Fibroblast of skin of left biceps (primary cell): ENCODE measurements at regions not wholly inside any gene's neighbourhood (a gene's known extent, or its start where the extent isn't known, plus 50 kb on each side); places are given as distances from the start of the nearest gene placed in this dataset.
"Not testable (repeated sequence)": the region's sequence is repeated elsewhere in the genome, so short reads cannot be mapped to it uniquely, and the experiment has no call there.

Source experiments
- DNase-seq, 2 experiments: peaks; one replicate each; pipeline ENCODE4 v3.0.0-alpha.2; 2013; ENCODE audit warnings: low read depth in 2 of 2

DNA sequence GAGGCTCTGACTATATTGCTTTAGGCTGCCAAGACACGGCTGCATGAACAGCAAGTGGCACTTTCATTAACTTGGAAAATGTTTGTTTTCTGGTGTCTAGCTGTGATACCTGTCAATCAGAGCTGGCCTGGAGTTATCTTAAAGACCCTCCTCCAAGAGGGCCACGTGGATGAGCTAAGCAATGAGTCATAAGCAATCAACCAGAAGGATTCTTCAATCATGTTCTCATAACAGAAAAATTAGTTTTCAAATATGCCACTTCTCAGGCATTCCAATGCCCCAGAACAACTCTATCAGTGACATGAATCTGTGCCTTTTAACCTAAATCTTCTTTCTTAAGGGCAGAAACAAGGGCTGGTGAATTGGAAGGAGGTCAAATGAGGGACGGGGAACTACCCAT lies 283.0 kb downstream of the HTR1B start:
- DNase-seq: no peak

DNA sequence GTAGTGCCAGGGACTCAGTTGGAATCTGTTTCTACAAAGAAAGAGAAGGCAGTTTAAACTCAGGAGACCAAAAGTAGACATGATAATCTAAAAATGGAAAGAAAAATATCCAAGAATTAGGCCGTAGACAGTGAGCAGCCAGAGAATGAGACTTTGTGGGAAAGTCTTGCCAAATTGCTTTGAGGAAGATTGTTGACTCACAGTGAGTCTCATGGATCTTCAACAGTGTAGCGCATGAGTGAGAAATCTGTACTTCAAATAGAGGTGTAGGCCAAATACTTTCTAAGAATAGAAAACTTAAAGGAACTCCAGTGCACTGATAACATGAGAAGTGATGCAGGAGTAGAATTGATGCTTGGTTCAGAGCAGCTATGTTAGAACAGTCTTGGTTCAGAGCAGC lies 284.5 kb downstream of the HTR1B start:
- peak in 1 of 2 experiments; percentile 7 for DNase-seq

DNA sequence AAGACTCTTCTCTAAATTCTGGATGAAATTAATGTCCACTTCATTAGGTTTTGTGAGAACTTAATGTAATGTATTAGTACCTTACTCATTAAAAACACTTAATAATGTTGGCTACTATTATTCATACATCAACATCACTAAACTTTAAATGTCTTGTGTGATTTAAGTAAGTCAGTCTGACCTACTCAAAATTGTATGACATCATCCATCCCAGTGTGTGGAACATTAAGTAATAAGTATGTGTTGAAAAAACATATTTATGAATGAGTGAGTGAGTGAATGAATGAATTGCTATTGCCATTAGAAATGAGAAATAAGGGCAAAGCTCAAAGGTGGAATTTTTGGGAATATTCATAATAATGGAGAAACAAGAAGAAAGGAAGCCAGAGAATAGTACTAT lies 285.8 kb downstream of the HTR1B start:
- no peak for DNase-seq

DNA sequence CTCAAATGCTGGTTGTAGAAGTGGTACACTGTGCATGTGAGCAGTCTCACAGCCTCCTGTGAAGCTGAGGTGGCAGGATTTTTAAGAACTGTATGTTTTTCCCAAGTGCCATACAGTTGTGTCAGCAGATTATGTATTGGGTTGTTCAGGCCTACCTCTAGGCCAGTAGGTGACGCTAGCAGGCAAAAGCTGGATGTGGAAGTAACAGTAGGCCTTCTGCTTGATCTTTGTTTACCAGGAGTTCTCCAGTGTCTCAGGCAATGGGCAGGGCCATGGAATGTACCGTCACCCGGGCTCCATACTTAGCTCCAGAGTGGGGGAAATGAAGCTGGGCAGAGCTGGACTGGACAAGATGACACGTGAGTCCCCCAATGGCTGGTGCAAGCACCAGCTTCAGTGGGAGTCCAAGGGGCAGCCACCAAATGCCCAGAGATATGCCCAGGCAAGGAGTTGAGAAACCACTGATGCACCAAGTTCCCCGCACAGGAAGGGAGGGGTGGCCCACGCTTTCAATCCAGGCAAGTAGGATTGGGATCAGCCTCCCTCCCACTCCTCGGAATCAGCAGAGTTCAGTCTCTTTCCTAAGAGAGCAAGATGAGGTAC lies 289.7 kb downstream of the HTR1B start:
- no peak for DNase-seq

DNA sequence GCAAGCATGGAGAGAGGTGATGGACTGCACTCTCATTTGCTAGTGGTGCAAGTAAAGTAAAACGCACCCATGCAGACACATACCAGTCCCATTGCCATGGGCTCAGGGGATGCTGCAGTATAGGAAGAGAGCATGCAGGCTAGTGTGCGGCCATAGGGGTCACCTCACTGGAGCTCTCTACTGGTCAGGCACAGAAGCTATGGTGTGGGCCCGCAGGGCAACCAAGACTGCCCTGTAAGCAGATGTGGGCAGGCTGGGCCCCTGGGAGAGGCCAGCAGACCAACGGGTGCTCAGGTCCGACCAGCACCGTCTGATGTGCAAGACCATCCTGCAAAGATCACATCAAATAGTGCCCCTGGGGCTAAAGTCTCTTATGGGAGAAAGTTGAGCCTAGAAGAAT lies 290.7 kb downstream of the HTR1B start:
- no peak for DNase-seq

DNA sequence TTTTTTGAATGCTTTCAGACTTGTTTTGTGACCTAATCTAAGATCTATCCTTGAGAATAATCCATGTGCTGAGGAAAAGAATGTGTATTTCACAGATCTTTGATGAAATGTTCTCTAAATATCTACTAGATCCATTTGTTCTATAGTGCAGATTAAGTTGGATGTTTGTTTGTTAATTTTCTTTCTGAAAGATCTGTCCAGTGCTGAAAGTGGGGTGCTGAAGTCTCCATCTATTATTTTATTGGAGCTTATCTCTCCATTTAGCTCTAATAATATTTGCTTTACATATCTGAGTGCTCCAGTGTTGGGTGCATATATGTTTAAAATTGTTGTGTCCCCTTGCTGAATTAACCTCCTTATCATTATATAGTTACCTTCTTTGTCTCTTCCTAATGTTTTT lies 303.6 kb downstream of the HTR1B start:
- DNase-seq: no peak

DNA sequence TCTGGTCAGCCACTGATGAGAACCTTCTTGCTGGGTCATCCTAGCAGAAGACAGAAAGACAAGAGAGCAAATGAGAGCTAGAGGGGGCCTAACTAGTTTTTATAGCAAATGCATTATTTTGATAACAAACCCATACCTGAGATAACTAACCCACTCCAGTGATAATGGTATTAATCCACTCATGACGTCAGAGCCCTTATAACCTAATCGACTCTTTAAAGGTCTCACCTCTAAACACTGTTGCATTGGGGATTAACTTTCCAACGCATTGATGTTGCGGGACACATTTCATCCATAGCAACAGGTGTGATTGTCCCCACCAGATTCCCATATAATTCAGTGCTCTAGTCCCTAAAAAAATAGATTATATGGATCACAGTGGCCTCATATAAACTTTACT lies 312.1 kb downstream of the HTR1B start:
- DNase-seq: no peak

DNA sequence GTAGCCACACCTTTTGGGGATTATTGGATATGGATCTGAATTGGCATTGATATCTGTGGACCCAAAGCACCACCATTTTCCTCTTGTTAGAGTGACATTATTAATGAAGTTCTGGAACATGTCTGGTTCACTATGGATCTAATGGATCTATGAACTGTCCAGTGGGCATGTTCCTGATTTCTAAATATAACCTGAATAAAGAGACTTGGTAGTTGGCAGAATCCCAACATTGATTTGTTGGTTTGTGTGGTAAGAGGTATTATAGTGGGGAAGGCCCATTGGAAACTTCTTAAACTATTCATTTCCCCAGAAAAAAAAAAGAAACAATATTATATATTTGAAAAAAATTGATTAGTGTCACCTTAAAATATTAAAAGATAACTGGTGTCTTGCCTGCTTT lies 312.6 kb downstream of the HTR1B start:
- DNase-seq: no peak

DNA sequence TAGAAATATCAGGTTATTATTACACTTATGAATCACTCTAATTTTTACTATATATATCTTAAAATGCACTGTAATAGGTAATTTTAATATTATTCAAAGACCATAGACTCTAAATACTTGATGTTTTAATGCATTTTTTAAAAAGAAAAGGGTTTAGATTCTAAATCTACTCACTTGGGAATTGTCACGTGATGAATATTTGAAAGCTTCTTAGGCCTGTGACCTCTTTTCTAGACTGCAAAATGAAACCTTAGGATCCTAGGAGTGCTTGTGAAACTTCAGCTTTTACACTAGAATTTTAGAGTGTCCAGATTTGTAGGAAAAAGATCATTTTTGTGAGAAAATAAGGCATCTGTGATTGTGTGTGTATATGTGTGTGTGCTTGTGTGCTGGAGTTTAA lies 318.0 kb downstream of the HTR1B start:
- no peak for DNase-seq

DNA sequence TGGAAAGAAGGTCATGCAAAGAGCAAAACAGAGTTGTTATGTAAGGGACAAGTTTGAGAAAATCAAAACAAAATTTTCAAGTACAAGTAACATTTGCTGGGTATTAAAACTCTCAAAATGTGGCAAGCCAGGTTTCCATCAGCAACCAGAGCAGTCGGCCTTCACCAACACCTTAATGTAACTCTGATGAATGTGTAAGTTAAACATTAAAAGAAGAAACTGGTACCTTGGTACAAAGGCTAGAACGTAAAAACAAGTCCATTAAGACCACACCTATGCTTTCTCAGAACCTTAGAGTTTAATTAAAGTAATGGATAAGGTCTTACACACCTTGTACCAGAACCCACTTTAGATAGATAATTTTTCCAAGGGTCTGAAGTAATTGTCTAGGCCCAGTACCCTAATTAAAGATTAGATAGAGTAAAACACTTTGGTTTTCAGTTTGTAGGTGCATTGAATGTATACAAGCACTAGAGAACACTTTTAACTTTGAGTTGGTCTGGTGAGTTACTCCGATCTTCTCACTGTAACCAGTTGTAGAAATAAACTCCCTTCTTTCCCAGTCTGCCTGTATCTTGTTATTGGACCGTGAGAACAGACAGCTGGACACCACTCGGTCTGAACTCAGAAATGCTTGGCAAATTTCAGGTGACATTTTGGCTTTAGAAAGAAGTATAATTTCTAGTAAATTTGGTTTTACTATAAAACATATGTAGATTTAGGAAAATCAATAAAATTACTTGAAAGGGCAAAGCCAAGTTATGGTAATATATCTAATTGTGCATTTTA lies 319.4 kb downstream of the HTR1B start:
- DNase-seq: no peak

DNA sequence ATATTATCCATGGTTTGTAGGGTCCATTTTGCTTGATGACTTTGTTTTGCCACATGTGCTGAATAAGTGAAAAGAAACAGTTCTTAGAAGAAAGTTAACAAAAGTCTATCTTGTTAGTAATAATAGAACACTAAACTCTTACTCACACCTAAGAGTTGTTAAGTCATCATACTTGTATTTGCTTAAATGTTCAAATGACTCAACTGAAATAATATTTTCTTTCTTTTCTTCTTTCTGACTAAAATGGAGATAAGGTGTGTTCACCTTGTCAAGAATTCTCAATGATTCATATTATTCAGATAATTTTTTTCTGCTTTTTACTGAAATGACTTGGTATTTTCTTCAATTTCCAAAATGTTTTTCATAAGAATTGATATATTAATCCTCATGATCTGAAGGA lies 327.2 kb downstream of the HTR1B start:
- no peak for DNase-seq

DNA sequence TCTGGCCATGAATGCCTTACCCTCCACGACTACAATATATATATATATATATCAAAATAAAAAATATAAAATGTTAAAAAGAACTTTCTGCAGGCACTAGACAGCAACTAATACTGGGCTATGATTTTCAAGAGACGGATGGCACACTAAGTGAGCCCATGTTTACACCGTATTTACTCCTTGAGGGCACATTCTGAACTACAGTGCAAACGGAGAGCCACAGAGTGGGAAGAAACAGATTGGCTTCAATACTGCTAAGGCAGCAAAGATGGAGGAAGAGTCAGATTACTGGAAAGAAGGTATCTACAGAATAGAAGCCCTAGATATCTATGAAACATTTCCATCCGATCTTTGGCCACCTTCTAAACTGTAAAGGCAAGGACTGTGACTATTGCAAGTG lies 330.3 kb downstream of the HTR1B start:
- DNase-seq: no peak

DNA sequence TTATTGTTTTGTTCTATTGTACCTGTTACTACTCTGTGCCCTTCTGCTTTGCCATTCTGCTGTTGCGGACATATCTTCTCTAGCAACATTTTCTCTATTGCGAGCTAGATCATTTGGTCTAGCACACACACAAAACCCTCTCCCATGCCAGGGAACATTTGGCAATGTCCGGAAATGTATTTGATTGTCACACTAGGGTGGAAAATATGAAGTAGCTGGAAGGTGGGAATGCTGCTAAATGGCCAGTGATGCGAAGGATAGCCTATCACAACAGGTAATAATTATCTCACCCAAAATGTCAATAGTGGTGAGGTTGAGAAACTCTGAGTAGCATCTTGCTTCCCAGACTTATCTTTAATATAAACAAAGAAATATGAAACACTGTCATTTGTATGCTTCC lies 331.9 kb downstream of the HTR1B start:
- no peak for DNase-seq

DNA sequence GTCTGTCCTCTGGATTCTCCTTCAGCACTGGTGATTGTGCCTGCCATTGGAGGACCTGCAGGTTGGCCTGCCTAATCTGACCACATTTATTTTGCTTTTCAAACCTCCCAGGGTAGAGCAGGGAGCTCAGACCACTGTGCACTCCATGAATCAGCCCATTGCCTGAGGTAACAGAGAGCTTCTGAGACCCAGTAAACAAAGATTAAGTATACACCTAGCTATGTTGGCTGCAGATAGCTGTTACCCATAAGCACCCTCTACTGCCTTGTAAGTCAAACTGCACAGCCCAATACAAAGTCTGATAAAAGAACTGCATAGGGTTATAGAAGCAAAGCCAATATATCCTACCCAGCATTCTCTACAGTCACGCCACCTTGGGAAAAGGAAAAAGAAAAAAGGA lies 338.7 kb downstream of the HTR1B start:
- DNase-seq: no peak

DNA sequence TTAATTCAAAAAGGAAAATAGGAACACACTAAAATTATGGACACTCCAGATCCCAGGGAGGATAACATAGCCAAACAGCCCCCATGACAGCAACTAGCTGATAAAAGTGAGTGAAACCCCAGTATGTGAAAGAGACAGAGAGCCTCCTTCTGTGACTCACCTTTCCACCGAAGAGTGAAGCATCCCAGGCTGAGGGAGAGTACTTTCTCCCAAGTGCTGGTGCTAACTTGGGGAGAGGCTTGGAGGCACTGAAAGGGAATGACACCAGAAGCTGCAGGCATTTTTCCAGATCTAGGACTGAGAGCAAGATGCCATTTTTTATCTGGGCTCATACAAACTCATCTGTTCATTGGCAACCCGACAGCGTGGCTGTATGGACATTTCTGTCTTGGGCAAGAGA lies 339.8 kb downstream of the HTR1B start:
- DNase-seq: no peak

DNA sequence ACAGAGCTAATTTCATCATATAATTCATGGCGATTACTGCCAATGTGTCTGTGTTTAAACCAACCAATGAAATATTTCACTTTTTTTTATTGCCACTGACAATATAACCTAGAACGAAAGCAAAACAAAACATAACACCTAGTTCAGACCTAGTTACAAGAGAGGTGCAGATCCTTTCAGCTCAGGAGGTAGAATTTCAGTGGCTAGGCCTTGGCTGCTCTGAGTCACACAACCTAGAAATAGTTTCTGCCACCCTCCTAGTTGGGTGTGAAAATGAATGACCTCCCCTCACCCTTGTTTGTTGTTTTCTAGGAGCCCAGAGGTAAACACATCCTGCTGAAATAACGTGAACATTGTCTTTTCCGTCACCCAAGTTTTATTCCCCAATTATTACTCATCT lies 356.3 kb downstream of the HTR1B start:
- no peak for DNase-seq

DNA sequence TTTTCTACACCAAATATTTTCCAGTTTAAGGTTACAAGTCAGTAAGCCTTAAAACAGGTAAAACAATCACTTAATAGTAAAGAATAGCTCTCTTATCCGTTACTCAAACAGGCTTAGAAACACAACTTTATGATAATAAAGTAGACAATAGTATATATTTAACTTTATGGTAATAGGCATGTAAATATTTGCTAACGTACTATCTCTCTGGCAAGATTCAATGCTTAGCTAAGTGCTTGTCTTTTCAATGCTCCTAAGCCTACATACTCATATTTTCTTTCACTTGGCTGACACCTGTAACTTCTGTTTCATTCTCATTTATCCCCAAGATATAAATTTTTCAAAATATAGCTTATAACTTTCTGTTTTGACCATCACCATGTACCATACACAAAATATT lies 358.2 kb downstream of the HTR1B start:
- no peak for DNase-seq

DNA sequence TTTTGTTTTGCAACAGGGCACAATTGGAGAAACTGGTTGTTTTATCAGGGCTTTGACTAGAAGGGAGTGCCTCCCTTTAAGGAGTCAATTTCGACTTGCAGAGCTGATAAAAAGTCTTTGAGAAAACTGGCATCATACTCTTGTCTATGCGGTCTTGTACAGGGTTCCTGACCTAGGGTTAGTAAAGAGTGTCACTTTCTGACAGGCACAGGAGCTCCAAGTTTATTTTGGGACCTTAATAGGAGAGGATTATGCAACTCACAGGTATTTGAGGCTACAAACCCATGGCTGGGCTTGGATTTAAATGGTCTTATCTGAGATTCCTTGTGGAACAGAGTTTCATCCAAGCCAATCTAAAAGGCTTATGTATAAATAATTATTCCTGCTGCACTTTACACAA lies 365.4 kb downstream of the HTR1B start:
- no peak for DNase-seq

DNA sequence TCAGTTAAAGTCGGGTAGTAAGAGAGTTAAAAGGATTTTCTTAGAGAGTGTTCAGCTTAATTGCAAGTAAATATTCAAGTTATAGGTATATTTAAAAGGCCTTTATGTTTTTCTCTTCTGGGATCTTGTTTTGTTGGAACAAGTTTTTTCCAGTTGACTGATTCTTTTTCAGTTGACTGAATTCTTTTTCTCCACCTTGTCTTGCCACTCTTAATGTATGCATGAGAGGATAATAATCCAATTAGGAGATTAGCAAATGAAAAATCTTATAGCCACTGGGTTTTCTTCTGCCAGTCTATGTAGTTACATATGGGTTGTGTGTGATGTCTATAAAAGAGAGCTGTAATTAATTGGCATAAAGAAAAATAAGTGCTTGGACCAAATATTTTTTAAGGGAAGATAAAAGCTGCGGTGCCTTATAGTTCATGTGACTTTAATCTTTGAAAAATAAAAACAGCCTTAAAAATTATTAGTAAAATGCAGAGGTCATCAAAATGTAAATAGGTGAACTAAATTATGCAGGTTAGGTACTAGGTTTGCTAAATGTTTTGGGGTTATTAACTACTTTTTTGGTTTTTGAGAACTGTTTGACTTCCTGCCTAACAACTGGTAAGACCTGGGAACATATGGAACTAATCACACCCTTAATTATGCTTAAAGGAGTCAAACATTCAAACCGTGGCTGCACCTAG lies 367.2 kb downstream of the HTR1B start:
- DNase-seq: no peak

DNA sequence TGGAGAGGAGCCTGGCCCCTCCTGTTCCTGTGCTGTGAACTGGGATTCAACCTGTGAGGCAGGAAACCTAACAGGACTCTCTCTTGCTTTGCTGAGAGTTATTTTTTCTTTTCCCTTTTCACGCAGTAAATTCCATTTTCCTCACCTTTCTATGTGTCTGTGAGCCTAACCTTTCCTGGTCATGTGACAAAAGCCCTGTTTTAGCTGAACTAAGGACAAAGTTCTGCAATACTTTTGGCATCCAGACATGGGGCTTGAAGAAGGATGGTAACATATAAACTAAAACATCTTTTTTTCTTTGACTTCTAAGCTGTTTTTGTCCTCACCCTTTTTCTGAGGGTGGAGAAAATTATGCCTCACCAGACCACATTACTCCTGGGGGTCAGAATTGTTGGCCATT lies 368.5 kb downstream of the HTR1B start:
- no peak for DNase-seq

DNA sequence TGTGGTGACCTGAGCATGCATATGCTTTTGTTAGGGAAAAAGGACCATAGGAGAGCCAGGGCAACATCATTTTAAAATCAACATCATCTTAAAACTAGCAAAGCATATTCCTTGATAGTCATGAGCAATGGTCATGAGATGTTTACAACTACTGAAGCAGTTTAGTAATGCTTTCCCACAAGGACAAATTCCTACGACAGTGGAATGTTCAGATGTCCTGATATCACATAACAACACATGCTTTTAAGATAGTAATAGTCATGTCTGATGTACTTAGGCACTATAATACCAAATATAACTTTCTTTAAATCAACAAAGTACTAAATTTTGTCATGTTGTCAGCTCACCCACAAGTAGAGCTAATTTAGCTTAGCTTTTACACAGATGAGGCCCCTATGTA lies 370.3 kb downstream of the HTR1B start:
- no peak for DNase-seq

DNA sequence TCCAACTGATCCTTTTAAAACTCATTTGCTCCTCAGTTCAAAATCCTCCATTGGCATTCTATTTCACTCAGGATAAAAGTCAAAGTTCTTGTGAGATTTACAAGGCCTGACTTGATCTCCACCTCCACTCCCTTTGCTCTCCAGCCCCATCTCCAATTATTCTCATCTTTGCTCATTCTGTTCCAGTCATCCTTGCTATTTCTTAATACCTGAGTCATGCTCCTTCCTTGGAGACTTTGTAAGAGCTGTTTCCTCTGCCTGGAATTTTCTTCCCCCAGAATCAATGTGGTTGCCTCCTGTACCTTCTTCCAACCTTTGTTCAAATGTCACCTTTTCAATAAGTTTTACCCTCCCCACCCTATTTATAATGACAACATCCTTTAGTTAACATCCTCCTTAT lies 373.5 kb downstream of the HTR1B start:
- no peak for DNase-seq

DNA sequence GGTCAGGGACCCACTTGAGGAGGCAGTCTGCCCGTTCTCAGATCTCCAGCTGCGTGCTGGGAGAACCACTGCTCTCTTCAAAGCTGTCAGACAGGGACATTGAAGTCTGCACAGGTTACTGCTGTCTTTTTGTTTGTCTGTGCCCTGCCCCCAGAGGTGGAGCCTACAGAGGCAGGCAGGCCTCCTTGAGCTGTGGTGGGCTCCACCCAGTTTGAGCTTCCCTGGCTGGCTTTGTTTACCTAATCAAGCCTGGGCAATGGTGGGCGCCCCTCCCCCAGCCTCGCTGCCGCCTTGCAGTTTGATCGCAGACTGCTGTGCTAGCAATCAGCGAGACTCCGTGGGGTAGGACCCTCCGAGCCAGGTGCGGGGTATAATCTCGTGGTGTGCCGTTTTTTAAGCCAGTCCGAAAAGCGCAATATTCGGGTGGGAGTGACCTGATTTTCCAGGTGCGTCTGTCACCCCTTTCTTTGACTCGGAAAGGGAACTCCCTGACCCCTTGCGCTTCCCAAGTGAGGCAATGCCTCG lies 375.4 kb downstream of the HTR1B start:
- DNase-seq: not testable (repeated sequence)
